Tibial nerve (tissue), 4 donors: ENCODE measurements at regions not wholly inside any gene's neighbourhood (a gene's known extent, or its start where the extent isn't known, plus 50 kb on each side); places are given as distances from the start of the nearest gene placed in this dataset.

Experiments
- DNase-seq, 2 donors: peaks; one replicate each; pipeline ENCODE4 v3.0.0-alpha.2; 2019; ENCODE audit warnings: low spot score in 2 of 2
- H3K27ac ChIP-seq, 4 donors: fragments of 200-600 bp; sonication (generic) in 3 of 4; one replicate each; pipeline ENCODE4 v1.5.1; 2017 to 2019; ENCODE audit warnings: mild to moderate bottlenecking in 1 of 4
- H3K27me3 ChIP-seq, 2 donors: fragments of 200-600 bp; sonication (generic) in 1 of 2; one replicate each; pipeline versions ENCODE4 v1.5.1 to v1.6.0; 2017 to 2019
- H3K36me3 ChIP-seq, 3 donors: fragments of 200-600 bp; sonication (generic); one replicate each; pipeline ENCODE4 v1.5.1; 2018 to 2019
- H3K4me1 ChIP-seq, 4 donors: fragments of 200-600 bp; sonication (generic) in 3 of 4; one replicate each; pipeline ENCODE4 v1.5.1; 2017 to 2019
- H3K4me3 ChIP-seq, 4 donors: fragments of 200-600 bp; sonication (generic) in 3 of 4; one replicate each; pipeline ENCODE4 v1.5.1; 2017 to 2019; ENCODE audit warnings: mild to moderate bottlenecking in 1 of 4, moderate library complexity in 1 of 4
- H3K9me3 ChIP-seq, 4 donors: fragments of 200-600 bp; sonication (generic) in 3 of 4; one replicate each; pipeline ENCODE4 v1.5.1; 2017 to 2019
- CTCF ChIP-seq, 5 experiments: fragments of 200-600 bp in 3 of 5; fragments of 450-650 bp in 2 of 5; sonication (generic) in 3 of 5; IDR thresholded peaks; one replicate each; pipeline ENCODE4 v1.5.1; 2016 to 2019; ENCODE audit warnings: antibody characterized with exemption in 5 of 5, mild to moderate bottlenecking in 3 of 5, moderate library complexity in 2 of 5
- EP300 ChIP-seq, 2 donors: sonication (generic); formaldehyde crosslinking; IDR thresholded peaks; one replicate each; pipeline ENCODE4 v1.6.1; 2017; ENCODE audit warnings: antibody characterized with exemption in 2 of 2, mild to moderate bottlenecking in 1 of 2
- POLR2A ChIP-seq, 2 donors: fragments of 450-650 bp; IDR thresholded peaks; one replicate each; pipeline ENCODE4 v1.6.1; 2017; ENCODE audit warnings: antibody characterized with exemption in 2 of 2, mild to moderate bottlenecking in 2 of 2, moderate library complexity in 2 of 2
- WGBS, 2 donors: methylation state at CpG; one replicate each; pipeline ENCODE4 v1.1.5; 2018; 5-methylcytosine and 5-hydroxymethylcytosine counted together

GRCh38 chr14:83827383-83827782, 1702.6 kb upstream of the FLRT2 start:
- Histone ChIP-seq H3K4me1 (no peaks in the 10 kb centered on the region), H3K36me3 (no peaks in the 10 kb centered on the region), H3K9me3 (no peaks in the 10 kb centered on the region), H3K27me3 (no peaks in the 10 kb centered on the region), H3K27ac (no peak overlapping the region), H3K4me3 (no peak overlapping the region)
- WGBS, 2 donors: 29 to 34% methylated on average over 3 of the region's 3 CpGs
- TF ChIP-seq POLR2A (IDR thresholded peaks at IDR 0.05): no peak
- no peak for TF ChIP-seq EP300 (IDR thresholded peaks at IDR 0.05)
- no peak for TF ChIP-seq CTCF (IDR thresholded peaks at IDR 0.05)
- DNase-seq: no peak

GRCh38 chr14:83828406-83828805, 1701.5 kb upstream of the FLRT2 start:
- no peak for TF ChIP-seq POLR2A (IDR thresholded peaks at IDR 0.05)
- no peak for TF ChIP-seq EP300 (IDR thresholded peaks at IDR 0.05)
- TF ChIP-seq CTCF (IDR thresholded peaks at IDR 0.05): no peak
- no peak overlapping the region for H3K27ac ChIP-seq
- no peaks in the 10 kb centered on the region for H3K27me3 ChIP-seq
- H3K4me1 ChIP-seq: no peaks in the 10 kb centered on the region
- H3K4me3 ChIP-seq: no peak overlapping the region
- WGBS, 2 donors: 70 to 87% methylated on average over 2 of the region's 2 CpGs
- DNase-seq: no peak
- peaks cover 0 to 2% (median 0%) of the 10 kb centered on the region in 4 donors for H3K9me3 ChIP-seq
- no peaks in the 10 kb centered on the region for H3K36me3 ChIP-seq

DNA sequence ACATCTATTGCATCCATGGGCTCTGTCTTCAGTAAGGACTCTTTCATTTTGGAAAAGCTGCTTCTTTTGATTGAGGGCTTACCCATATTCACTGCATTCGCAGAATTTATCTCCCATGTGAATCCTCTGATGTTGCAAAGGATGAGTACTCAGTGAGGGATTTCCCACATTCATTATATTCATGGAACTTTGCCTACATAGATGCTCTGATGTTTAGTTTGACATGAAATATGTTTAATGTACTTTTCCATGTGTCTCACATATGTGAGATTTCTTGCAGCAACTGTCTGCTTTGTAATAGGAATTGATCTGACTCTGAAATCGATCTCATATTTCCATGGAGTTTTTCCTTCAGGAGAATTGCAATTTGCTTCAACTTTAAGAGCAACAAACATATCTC, 1699.6 kb upstream of the FLRT2 start:
- H3K36me3 ChIP-seq: no peaks in the 10 kb centered on the region
- H3K9me3 ChIP-seq: peaks cover 0 to 3% (median 0%) of the 10 kb centered on the region in 4 donors
- no peaks in the 10 kb centered on the region for H3K4me1 ChIP-seq
- no peak for DNase-seq
- WGBS, 2 donors: 58 to 91% methylated on average over 2 of the region's 2 CpGs
- H3K27ac ChIP-seq: no peak overlapping the region
- H3K4me3 ChIP-seq: no peak overlapping the region
- H3K27me3 ChIP-seq: no peaks in the 10 kb centered on the region
- TF ChIP-seq CTCF (IDR thresholded peaks at IDR 0.05) (no peak), POLR2A (IDR thresholded peaks at IDR 0.05) (no peak), EP300 (IDR thresholded peaks at IDR 0.05) (no peak)

- Histone ChIP-seq H3K27ac (no peak overlapping the region), H3K4me3 (no peak overlapping the region), H3K36me3 (no peaks in the 10 kb centered on the region), H3K4me1 (no peaks in the 10 kb centered on the region), H3K27me3 (no peaks in the 10 kb centered on the region), H3K9me3 (peaks cover 0 to 2% (median 0%) of the 10 kb centered on the region in 4 donors)
- no peak for TF ChIP-seq EP300 (IDR thresholded peaks at IDR 0.05)
- TF ChIP-seq CTCF (IDR thresholded peaks at IDR 0.05): no peak
- TF ChIP-seq POLR2A (IDR thresholded peaks at IDR 0.05): no peak
- WGBS, 2 donors: 79 to 81% methylated on average over 3 of the region's 3 CpGs
- no peak for DNase-seq
These were observed 1691.7 kb upstream of the FLRT2 start for GRCh38 chr14:83838226-83838625.

GRCh38 chr14:83842547-83842946, 1687.4 kb upstream of the FLRT2 start:
- no peak for DNase-seq
- Histone ChIP-seq H3K4me3 (no peak overlapping the region), H3K36me3 (no peaks in the 10 kb centered on the region), H3K27ac (no peak overlapping the region), H3K27me3 (no peaks in the 10 kb centered on the region), H3K9me3 (no peaks in the 10 kb centered on the region), H3K4me1 (no peaks in the 10 kb centered on the region)
- TF ChIP-seq CTCF (IDR thresholded peaks at IDR 0.05) (no peak), POLR2A (IDR thresholded peaks at IDR 0.05) (no peak), EP300 (IDR thresholded peaks at IDR 0.05) (no peak)
- 72 to 81% methylated on average over 3 of the region's 3 CpGs for WGBS, 2 donors
